ENCODE measurements at regions not wholly inside any gene's neighbourhood (a gene's known extent, or its start where the extent isn't known, plus 50 kb on each side); places are given as distances from the start of the nearest gene placed in this dataset.

DNA sequence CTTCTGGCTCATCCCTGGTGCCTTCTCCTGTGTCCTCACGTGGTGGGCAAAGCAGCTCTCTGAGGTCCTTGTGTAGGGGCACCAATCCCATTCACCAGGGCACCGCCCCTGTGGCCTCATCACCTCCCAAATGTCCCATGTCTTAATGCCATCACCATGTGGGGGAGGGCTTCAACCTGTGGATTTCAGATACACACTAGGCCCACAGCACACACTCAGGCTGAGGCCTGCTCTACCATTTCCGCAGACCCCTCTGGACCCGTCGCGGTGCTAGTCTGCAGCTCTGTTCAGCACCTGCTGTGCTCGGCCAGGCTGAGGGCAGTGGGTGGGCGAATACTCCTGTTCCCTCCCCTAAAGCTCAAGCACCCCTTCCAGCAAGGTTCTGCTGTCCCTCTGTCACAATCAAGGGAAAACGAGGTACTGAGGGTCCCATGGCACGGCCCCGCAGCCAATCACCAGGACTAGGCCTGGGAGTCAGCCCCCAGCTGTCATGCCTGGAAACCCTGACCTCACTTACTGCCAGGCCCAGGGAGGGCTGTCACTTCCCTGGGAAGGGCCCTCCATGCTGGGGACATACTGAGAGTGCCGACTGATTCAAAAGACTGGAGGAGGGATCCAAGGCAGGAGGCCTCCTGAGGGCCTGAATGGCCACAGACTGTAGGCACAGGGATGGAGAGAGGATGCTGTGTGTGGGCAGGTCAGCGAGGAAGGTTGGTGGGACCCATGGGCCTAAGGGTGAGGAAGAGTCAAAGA is 123.8 kb upstream of the RET start:
- no peak for DNase-seq

- DNase-seq, result no peak
These were observed 122.9 kb upstream of the RET start for GRCh38 chr10:42953684-42954674.

DNA sequence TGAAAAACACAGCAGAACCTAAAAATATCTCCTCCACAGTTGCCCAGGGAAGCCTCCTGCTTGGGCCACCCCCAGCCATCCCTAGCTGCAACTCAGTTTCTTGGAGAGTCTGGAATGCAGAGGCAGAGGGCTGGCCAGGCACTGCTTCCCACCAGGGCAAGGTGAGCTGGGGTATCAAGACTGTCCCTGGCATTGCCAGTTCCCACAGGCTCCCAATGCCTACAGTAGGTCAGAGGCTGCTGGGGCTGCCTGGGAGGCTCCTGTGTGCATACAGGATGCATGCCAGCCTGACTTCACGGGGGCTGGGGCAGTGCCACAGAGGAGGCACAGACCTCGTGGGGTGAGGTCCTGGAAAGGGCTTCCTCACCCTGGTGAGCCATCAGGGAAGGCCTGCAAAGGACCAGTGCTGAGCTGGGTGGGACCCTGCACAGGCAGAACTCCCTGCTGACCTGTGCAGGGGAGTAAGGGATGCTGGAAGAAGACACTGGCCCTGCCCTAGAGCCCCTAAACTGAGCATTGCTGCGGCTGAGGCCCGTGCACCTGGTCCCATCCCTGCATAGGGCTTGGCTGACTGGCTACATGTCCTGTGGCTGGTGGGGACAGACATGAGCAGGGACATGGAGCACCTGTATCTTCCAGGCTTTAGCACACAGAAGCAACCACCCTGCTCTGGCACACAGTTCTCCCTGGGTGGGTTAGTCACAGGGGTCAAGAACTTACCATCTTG is 121.9 kb upstream of the RET start:
- no peak for DNase-seq

GRCh38 chr10:42955493-42955889 is 121.4 kb upstream of the RET start:
- DNase-seq, result no peak

- no peak for DNase-seq
These were observed 120.8 kb upstream of the RET start for GRCh38 chr10:42956045-42956444.

DNA sequence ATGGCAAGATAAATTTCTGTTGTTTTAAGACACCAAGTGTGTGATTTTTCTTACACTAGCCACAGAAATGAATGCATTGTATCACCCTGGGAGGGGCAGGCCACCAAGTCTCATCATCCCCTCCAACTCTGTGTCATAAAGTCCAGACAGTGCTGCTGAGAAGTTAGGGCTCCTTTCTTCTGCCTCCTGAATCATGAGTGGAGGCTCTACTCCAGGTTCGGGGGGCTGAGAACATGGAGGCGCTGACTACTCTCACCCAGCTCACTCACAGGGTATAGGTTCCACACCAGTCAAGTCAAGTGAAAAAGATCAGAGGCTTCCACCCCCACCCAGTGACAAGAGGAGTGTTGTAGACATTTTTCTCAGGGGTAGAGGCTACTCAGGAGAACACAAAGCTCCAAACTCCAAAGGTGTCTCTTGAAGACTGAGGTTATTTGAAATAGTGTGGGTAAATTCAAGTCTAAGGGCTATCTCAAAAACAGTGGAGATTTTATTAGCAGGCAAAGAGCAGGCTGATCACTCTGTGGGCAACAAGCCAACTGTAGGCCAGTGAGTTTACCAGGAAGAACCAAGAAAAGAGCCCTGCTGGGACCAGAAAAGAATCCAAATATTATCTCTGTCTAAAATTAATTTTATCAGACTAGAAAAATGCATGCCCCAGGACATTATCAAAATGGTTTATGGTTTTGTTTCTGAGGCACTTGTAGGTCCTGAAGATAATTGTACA is 118.6 kb upstream of the RET start:
- DNase-seq, result no peak

DNA sequence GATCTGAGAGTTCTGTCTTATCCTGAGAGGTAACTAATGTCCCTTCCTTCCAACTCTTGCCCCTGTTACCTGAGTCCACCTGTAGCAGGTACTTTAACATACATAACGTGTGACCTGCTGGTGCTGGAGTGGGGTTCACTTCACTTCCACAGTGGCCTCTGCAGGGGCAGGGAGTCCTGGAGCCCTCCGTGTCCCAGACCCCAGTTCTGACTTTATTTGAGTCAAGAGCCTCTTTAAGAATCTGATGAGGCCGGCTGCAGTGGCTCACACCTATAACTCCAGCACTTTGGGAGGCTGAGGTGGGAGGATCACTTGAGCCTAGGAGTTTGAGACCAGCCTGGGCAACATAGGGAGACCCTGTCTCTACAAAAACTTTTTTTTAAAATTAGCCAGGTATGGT is 117.0 kb upstream of the RET start:
- DNase-seq, result no peak

DNA sequence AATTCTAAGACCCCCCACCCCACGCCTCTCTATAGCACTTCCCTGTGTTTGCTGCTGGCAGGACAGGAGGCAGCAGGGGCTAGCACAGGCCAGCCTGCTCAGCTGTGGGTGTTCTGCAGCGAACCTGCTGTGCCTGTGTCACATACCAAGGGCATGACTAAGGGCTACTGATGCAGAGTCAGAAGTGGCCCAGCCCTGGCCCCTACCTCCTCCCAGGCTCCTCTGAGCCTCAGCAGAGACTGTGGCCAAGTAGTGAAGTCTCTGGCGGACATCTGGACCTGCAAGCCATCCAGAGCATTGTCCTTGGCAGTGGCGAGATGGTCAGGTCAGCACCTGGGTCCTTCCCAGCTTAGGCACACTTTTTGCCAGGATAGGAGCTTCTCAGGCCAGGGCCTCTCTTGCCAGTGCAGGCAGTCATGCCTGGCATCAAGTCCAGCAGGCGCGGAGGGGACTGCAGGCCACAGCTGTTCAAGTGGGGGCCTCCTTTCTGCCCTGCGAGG is 116.3 kb upstream of the RET start:
- no peak for DNase-seq

GRCh38 chr10:42960991-42961795 is 115.7 kb upstream of the RET start:
- no peak for DNase-seq

DNA sequence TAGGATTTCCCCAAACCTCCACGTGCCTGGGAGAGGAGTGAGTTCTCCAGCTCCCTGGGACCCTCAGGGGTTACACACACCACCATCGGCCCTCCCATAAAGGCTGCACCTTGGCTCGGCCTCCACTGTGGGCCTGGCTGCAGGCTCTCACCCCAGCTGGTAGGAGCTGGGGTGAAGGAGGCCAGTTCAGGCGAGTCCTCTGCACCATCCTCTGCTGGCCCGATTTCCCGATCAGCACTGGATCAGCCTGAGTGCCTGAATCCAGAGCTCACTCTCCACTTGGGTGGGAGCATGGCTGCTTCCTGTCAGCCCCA is 115.1 kb upstream of the RET start:
- no peak for DNase-seq

DNA sequence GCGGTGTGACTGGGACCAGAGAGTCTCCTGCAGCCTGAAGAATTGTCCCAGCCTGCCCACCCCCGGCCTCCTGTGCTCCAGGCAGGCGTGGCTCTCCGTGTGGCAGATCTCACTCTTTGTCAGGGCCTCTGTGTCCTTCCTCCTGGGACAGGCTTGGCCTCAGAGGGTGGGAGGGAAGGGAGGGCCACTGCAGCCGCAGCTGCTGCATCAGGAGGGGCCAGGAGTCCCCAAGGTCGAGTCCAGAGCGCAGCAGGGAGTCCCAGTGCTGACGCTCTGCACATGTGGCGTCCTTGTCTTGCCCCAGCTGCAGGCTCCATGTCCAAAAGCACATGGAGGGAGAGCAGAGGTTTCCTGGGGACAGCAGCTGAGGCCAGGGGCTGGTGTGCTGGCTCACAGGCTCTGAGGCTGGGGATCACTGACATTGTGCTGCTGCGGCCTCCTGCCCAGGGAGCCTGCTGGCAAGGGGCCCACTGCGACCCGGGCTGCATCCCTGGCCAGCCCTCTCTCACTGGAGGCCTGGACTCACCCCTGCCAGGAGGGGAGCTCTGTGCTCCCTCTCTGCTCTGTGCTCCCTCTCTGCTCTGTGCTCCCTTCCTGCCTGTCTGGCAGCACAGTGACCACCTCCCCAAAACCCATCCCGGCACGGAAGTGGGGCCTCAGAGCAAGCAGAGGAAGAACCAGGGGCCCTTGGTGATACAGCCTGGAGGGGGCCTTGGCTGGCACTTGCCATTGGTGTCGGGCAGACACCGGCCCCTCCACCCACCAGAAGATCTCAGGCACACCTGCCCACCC is 114.6 kb upstream of the RET start:
- DNase-seq, result no peak

DNA sequence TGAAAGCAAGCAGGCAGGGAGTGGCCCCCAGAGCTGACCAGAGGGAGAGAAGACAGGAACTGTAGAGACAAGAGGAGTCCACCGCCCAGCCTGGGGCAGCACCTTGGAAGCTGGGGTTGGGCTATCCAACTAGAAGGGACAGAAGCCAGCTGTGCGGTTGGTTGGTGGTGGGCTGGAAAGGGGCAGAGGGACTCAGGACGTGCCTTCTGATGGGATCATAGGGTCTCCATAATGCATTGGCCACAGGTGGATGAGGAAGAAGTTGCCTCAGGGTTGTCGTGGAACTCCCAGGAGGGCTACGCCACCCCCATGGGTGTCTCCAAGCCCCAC is 114.0 kb upstream of the RET start:
- DNase-seq, result no peak

- peak; percentile 77 for DNase-seq
These were observed 113.6 kb upstream of the RET start for GRCh38 chr10:42963312-42963711.

GRCh38 chr10:42969147-42969546 is 107.7 kb upstream of the RET start:
- no peak for DNase-seq

GRCh38 chr10:42969909-42970308 is 107.0 kb upstream of the RET start:
- no peak for DNase-seq

DNA sequence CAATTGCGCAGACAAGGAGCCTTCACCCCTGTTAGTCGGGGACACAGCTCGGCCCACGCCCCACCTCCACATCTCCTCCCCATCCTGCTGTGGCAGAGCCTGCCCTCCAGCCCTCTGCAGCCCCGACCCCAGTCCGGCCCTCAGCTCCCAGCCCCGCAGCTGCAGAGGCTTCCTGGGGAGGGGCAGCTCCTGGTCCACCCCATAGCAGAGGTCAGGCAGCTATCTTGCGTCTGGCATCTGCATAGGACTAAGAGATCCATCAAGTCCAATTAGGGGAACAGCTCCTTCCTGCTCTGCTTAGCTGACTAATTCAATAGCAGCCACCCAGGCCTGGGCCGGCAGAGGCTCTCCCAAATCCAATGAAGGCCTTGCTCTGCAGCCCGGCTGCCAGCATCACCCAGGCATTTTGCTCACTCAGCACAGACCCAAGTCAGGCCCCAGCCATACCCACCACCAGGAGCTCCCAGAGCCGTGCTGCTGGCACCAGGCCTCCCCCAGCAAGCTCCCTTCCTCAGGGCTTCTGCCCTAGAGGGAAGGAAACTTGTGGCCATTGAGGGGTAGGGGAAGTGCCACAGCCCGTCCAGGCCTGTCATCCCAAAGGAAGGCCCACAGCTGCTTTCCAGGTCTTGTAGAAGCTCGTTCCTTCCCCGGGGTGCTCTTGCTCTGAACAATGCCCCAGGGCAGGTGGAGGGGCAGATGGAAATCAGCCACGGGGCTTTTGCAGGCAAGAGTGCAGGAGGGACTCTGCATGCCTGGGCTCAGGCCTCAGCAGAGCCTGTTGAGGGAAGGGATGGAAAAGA is 106.2 kb upstream of the RET start:
- peak; percentile 31 for DNase-seq

GRCh38 chr10:42971251-42971599 is 105.6 kb upstream of the RET start:
- no peak for DNase-seq

- DNase-seq, result no peak
These were observed 103.9 kb upstream of the RET start for GRCh38 chr10:42972946-42973345.

DNA sequence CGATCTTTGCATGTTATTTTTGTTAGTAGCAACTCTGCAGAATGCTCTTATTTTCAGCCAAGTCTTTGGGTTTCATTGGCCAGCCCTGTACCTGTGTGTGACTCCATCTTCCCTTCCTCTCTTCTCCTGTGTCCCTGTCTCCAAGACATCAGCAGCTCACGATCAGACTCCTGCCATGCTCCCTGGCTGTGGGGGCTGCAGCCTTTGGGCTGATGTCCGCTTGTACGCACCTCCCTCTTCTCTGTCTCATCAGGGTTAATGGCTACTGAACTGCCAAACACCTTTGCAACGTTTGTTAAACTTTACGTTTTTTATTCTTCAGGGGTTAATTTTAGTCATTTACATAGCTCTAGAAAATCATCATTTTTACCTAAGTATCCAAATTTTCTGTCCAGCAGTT is 103.5 kb upstream of the RET start:
- DNase-seq, result no peak

All from GDM1 (cell line).